H9 (cell line): ENCODE measurements at regions not wholly inside any gene's neighbourhood (a gene's known extent, or its start where the extent isn't known, plus 50 kb on each side); places are given as distances from the start of the nearest gene placed in this dataset.

Source experiments
- DNase-seq: peaks from one replicate; pipeline ENCODE4 v3.0.0-alpha.2; 2017
- H2AFZ ChIP-seq: one replicate; pipeline ENCODE4 v1.6.1; 2013; ENCODE audit warnings: mild to moderate bottlenecking, low read length, control low read depth, moderate library complexity
- H2AK5ac ChIP-seq: 2 replicates; pipeline ENCODE4 v1.6.1; 2013; ENCODE audit warnings: low read length, control low read depth, mixed read lengths; ENCODE audit not compliant: insufficient read length
- H2BK120ac ChIP-seq: one replicate; pipeline ENCODE4 v1.6.1; 2013; ENCODE audit warnings: low read depth, mild to moderate bottlenecking, low read length, control low read depth, inconsistent platforms; ENCODE audit not compliant: poor library complexity, severe bottlenecking
- H2BK12ac ChIP-seq: 2 replicates; pipeline ENCODE4 v1.6.1; 2013; ENCODE audit warnings: low read length, control low read depth, mixed read lengths, low read depth; ENCODE audit not compliant: insufficient read length
- H2BK15ac ChIP-seq: 2 replicates; pipeline ENCODE4 v1.6.1; 2013; ENCODE audit warnings: low read depth, low read length, control low read depth
- H2BK20ac ChIP-seq: one replicate; pipeline ENCODE4 v1.6.1; 2013; ENCODE audit warnings: low read depth, mild to moderate bottlenecking, low read length, control low read depth, inconsistent platforms; ENCODE audit not compliant: poor library complexity, severe bottlenecking
- H2BK5ac ChIP-seq: 2 replicates; pipeline ENCODE4 v1.6.1; 2013; ENCODE audit warnings: low read length, control low read depth, mixed read lengths; ENCODE audit not compliant: insufficient read length
- H3K14ac ChIP-seq: 2 replicates; pipeline ENCODE4 v1.6.1; 2013; ENCODE audit warnings: low read length, control low read depth; ENCODE audit not compliant: insufficient read depth
- H3K18ac ChIP-seq: 2 replicates; pipeline ENCODE4 v1.6.1; 2013; ENCODE audit warnings: low read depth, mild to moderate bottlenecking, mixed read lengths, low read length, control low read depth; ENCODE audit not compliant: insufficient read length
- H3K23ac ChIP-seq: 2 replicates; pipeline ENCODE4 v1.6.1; 2013; ENCODE audit warnings: low read length, control low read depth, mixed read lengths, low read depth; ENCODE audit not compliant: insufficient read length
- H3K23me2 ChIP-seq: 2 replicates; pipeline ENCODE4 v1.6.1; 2013; ENCODE audit warnings: low read depth, mild to moderate bottlenecking, mixed read lengths, low read length, control low read depth; ENCODE audit not compliant: insufficient read length, poor library complexity, severe bottlenecking
- H3K27ac ChIP-seq: 2 replicates; pipeline ENCODE4 v1.5.1; 2013; ENCODE audit warnings: low read length, control low read depth, mixed read lengths, low read depth; ENCODE audit not compliant: insufficient read length
- H3K27me3 ChIP-seq: 2 replicates; pipeline ENCODE4 v1.6.1; 2013; ENCODE audit warnings: low read length, control low read depth, inconsistent platforms; ENCODE audit not compliant: insufficient read depth
- H3K4ac ChIP-seq: 2 replicates; pipeline ENCODE4 v1.6.1; 2013; ENCODE audit warnings: low read depth, mild to moderate bottlenecking, control low read depth, inconsistent platforms, low read length, moderate library complexity
- H3K4me1 ChIP-seq: 2 replicates; pipeline ENCODE4 v1.6.1; 2013; ENCODE audit warnings: low read length, control low read depth, inconsistent platforms; ENCODE audit not compliant: insufficient read depth
- H3K4me2 ChIP-seq: 2 replicates; pipeline ENCODE4 v1.6.1; 2013; ENCODE audit warnings: low read length, control low read depth, mixed read lengths; ENCODE audit not compliant: insufficient read length, insufficient read depth
- H3K56ac ChIP-seq: 2 replicates; pipeline ENCODE4 v1.6.1; 2013; ENCODE audit warnings: low read depth, mild to moderate bottlenecking, mixed read lengths, low read length, control low read depth; ENCODE audit not compliant: insufficient read length
- H3K79me1 ChIP-seq: 2 replicates; pipeline ENCODE4 v1.6.1; 2013; ENCODE audit warnings: low read depth, mild to moderate bottlenecking, moderate library complexity, low read length, control low read depth, inconsistent platforms; ENCODE audit not compliant: insufficient read depth, poor library complexity, severe bottlenecking
- H3K79me2 ChIP-seq: 2 replicates; pipeline ENCODE4 v1.6.1; 2013; ENCODE audit warnings: low read length, control low read depth, inconsistent platforms; ENCODE audit not compliant: insufficient read depth
- H3K9ac ChIP-seq: 2 replicates; pipeline ENCODE4 v1.6.1; 2013; ENCODE audit warnings: low read length, control low read depth, mixed read lengths; ENCODE audit not compliant: insufficient read length; ENCODE audit errors: extremely low read depth
- H3K9me3 ChIP-seq: one replicate; pipeline ENCODE4 v1.6.1; 2013; ENCODE audit warnings: low read depth, low read length, inconsistent platforms; ENCODE audit not compliant: control insufficient read depth
- H3T11ph ChIP-seq: one replicate; pipeline ENCODE4 v1.6.1; 2013; ENCODE audit warnings: mild to moderate bottlenecking, low read length, control low read depth, inconsistent platforms
- H4K20me1 ChIP-seq: one replicate; pipeline ENCODE4 v1.6.1; 2013; ENCODE audit not compliant: control insufficient read depth, insufficient read length, insufficient read depth
- H4K5ac ChIP-seq: 2 replicates; pipeline ENCODE4 v1.6.1; 2013; ENCODE audit warnings: low read depth, mild to moderate bottlenecking, mixed read lengths, low read length, control low read depth; ENCODE audit not compliant: insufficient read length
- H4K8ac ChIP-seq: replicated peaks from 2 replicates; pipeline ENCODE4 v1.6.1; 2013; ENCODE audit warnings: low read length, control low read depth, mixed read lengths, low read depth; ENCODE audit not compliant: insufficient read length
- H4K91ac ChIP-seq: 2 replicates; pipeline ENCODE4 v1.6.1; 2013; ENCODE audit warnings: low read depth, mild to moderate bottlenecking, moderate library complexity, mixed read lengths, low read length, control low read depth; ENCODE audit not compliant: insufficient read length
- H3K27ac Mint-ChIP-seq, 3 experiments: 2 replicates in 2 of 3; 3 replicates in 1 of 3; pipeline ENCODE4 v1.8.0; 2020 to 2021; ENCODE audit warnings: mixed read lengths in 3 of 3, mild to moderate bottlenecking in 1 of 3, moderate library complexity in 1 of 3
- H3K27me3 Mint-ChIP-seq: 2 replicates; pipeline ENCODE4 v1.8.0; 2021; ENCODE audit warnings: low read depth, mild to moderate bottlenecking, moderate library complexity, mixed read lengths
- H3K36me3 Mint-ChIP-seq, 3 experiments: 2 replicates in 2 of 3; 3 replicates in 1 of 3; pipeline ENCODE4 v1.8.0; 2020 to 2021; ENCODE audit warnings: low read depth in 3 of 3, mixed read lengths in 3 of 3; ENCODE audit not compliant: insufficient read depth in 1 of 3
- H3K4me1 Mint-ChIP-seq, 2 experiments: 2 replicates each; pipeline ENCODE4 v1.8.0; 2020; ENCODE audit warnings: mixed read lengths in 2 of 2
- H3K4me3 Mint-ChIP-seq, 2 experiments: 2 replicates in 1 of 2; 3 replicates in 1 of 2; pipeline ENCODE4 v1.8.0; 2020 to 2021; ENCODE audit warnings: mild to moderate bottlenecking in 2 of 2, mixed read lengths in 2 of 2, moderate library complexity in 1 of 2
- H3K9me3 Mint-ChIP-seq, 2 experiments: 2 replicates in 1 of 2; 3 replicates in 1 of 2; pipeline ENCODE4 v1.8.0; 2020; ENCODE audit warnings: mild to moderate bottlenecking in 2 of 2, mixed read lengths in 2 of 2, moderate library complexity in 1 of 2
- CTCF ChIP-seq: fragments of 200-600 bp; sonication (generic); conservative IDR thresholded peaks from 3 replicates; pipeline ENCODE4 v1.8.0; 2021; ENCODE audit warnings: antibody characterized with exemption, mild to moderate bottlenecking
- WGBS: extraction: QIAGEN DNeasy Blood & Tissue Kit; methylation state at CpG from one replicate; pipeline ENCODE4 v1.1.7; 2013; ENCODE audit warnings: missing lambda C conversion rate, low lambda C conversion rate, mixed read lengths; ENCODE audit not compliant: insufficient read length; ENCODE audit errors: extremely low coverage; 5-methylcytosine and 5-hydroxymethylcytosine counted together

GRCh38 chr12:105504286-105504685, 173.8 kb downstream of the C12orf75 start:
- 0 out of 2 replicates have a peak, but pooled peaks cover 2% of the 10 kb centered on the region for H3K4me1 ChIP-seq
- no peaks in the 10 kb centered on the region for H3K23me2 ChIP-seq
- H3K4me1 Mint-ChIP-seq: peaks cover 5 to 6% of the 10 kb centered on the region in 2 experiments; a peak in 2 of 4 replicates
- H2BK5ac ChIP-seq: no peak overlapping the region
- no peak overlapping the region for H3K27ac ChIP-seq
- no peak overlapping the region for H3K23ac ChIP-seq
- no peak overlapping the region for H2BK12ac ChIP-seq
- no peaks in the 10 kb centered on the region for H3K79me1 ChIP-seq
- H2BK20ac ChIP-seq: no peak overlapping the region
- no peak overlapping the region for H3K27ac Mint-ChIP-seq
- H3K4me3 Mint-ChIP-seq: no peak overlapping the region
- peaks cover 2% of the 10 kb centered on the region; the same call in 1 of the 2 replicates for H3K27me3 Mint-ChIP-seq
- no CpG with 5 or more reads among the region's 7 CpGs for WGBS
- H4K91ac ChIP-seq: no peak overlapping the region
- H4K20me1 ChIP-seq: no peaks in the 10 kb centered on the region
- H2AFZ ChIP-seq: no peak overlapping the region
- no peak overlapping the region for H4K5ac ChIP-seq
- no peaks in the 10 kb centered on the region for H3K36me3 Mint-ChIP-seq
- H3K9ac ChIP-seq: no peak overlapping the region
- no peak overlapping the region for H2BK120ac ChIP-seq
- H3K14ac ChIP-seq: no peak overlapping the region
- no peak overlapping the region for H4K8ac ChIP-seq
- H3K4me2 ChIP-seq: no peak overlapping the region
- no peak overlapping the region for H2BK15ac ChIP-seq
- no peak overlapping the region for H3K4ac ChIP-seq
- no peaks in the 10 kb centered on the region for H3K79me2 ChIP-seq
- peak; percentile 45 for DNase-seq
- no peaks in the 10 kb centered on the region for H3K9me3 ChIP-seq
- peak; percentile 59 for TF ChIP-seq CTCF
- H3K56ac ChIP-seq: no peak overlapping the region
- no peak overlapping the region for H3T11ph ChIP-seq
- H3K27me3 ChIP-seq: no peaks in the 10 kb centered on the region
- H3K9me3 Mint-ChIP-seq: no peaks in the 10 kb centered on the region; a peak in 1 of 5 replicates
- H3K18ac ChIP-seq: no peak overlapping the region
- no peak overlapping the region for H2AK5ac ChIP-seq
